ENCODE measurements at regions not wholly inside any gene's neighbourhood (a gene's known extent, or its start where the extent isn't known, plus 50 kb on each side); places are given as distances from the start of the nearest gene placed in this dataset.

GRCh38 chr4:66062921-66063320 lies 392.6 kb upstream of the EPHA5 start:
- no peak for TF ChIP-seq CTCF (IDR thresholded peaks at IDR 0.05)
- no peak for TF ChIP-seq POLR2A (IDR thresholded peaks at IDR 0.05)

All from ovary (tissue), 3 donors.